ENCODE measurements at regions not wholly inside any gene's neighbourhood (a gene's known extent, or its start where the extent isn't known, plus 50 kb on each side); places are given as distances from the start of the nearest gene placed in this dataset.

GRCh38 chrX:138408101-138408500 lies 303.4 kb downstream of the FGF13 start:
- TF ChIP-seq CTCF (IDR thresholded peaks at IDR 0.05; ENCODE audit: insufficient read depth, low read length, poor library complexity, severe bottlenecking): no peak
- Histone ChIP-seq H3K36me3 (ENCODE audit: control insufficient read depth, insufficient read depth, low read length) (no peaks in the 10 kb centered on the region), H3K4me3 (replicated peaks; ENCODE audit: low read depth, low read length) (no peak overlapping the region), H3K27me3 (replicated peaks; ENCODE audit: control insufficient read depth, insufficient read depth, low read length) (no peaks in the 10 kb centered on the region)
- DNase-seq (ENCODE audit: extremely low read depth, insufficient read length): no peak

GRCh38 chrX:138411048-138411447 lies 300.5 kb downstream of the FGF13 start:
- DNase-seq (ENCODE audit: extremely low read depth, insufficient read length): no peak
- H3K27me3 ChIP-seq (replicated peaks; ENCODE audit: control insufficient read depth, insufficient read depth, low read length): no peaks in the 10 kb centered on the region
- H3K4me3 ChIP-seq (replicated peaks; ENCODE audit: low read depth, low read length): no peak overlapping the region
- TF ChIP-seq CTCF (IDR thresholded peaks at IDR 0.05; ENCODE audit: insufficient read depth, low read length, poor library complexity, severe bottlenecking): no peak
- no peaks in the 10 kb centered on the region for H3K36me3 ChIP-seq (ENCODE audit: control insufficient read depth, insufficient read depth, low read length)
